GM21619 (cell line): ENCODE measurements at regions not wholly inside any gene's neighbourhood (a gene's known extent, or its start where the extent isn't known, plus 50 kb on each side); places are given as distances from the start of the nearest gene placed in this dataset.
"Not testable (repeated sequence)": the region's sequence is repeated elsewhere in the genome, so short reads cannot be mapped to it uniquely, and the experiment has no call there.

ENCODE experiments used
- ATAC-seq: cut with Tn5 transposase; IDR thresholded peaks from one replicate; pipeline ENCODE4 v1.9.1; 2021; ENCODE audit not compliant: unreplicated experiment

DNA sequence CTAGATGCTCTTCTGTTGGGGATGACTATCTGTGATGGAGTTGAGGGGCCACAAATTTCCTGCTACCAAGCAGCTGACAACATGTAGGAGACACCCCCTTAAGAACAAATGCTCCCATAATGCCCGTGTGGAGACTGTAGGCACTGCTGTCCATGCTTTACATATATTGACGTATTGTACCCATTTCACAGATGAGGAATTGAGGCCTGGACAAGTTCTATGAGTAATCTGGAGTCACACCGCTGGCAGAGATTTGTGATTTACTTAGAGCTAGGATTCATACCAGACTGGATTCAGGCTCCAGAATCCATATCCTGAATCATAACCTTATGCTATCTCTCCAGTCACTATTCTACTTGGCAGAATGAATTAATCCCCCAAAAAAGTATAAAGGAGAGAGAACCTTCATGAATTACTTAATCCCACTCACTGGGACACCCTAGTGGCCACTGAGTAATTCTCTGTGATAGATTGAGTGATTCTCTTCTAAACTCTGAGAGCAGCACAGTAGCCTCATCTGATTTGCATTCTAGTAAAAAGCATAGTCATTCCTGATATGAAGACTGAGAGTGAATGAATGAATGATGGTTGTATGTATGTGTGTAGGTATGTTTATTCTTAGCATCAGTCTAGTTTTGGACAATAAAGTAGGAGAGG, 460.7 kb upstream of the MEIS1 start:
- no peak for ATAC-seq

- ATAC-seq: no peak
These were observed 465.8 kb upstream of the MEIS1 start for GRCh38 chr2:65969161-65969560.

DNA sequence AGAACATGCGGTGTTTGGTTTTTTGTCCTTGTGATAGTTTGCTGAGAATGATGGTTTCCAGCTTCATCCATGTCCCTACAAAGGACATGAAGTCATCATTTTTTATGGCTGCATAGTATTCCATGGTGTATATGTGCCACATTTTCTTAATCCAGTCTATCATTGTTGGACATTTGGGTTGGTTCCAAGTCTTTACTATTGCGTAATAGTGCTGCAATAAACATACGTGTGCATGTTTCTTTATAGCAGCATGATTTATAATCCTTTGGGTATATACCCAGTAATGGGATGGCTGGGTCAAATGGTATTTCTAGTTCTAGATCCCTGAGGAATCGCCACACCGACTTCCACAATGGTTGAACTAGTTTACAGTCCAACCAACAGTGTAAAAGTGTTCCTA, 471.6 kb upstream of the MEIS1 start:
- ATAC-seq: not testable (repeated sequence)

- ATAC-seq: no peak
These were observed 474.0 kb upstream of the MEIS1 start for GRCh38 chr2:65960953-65961352.

DNA sequence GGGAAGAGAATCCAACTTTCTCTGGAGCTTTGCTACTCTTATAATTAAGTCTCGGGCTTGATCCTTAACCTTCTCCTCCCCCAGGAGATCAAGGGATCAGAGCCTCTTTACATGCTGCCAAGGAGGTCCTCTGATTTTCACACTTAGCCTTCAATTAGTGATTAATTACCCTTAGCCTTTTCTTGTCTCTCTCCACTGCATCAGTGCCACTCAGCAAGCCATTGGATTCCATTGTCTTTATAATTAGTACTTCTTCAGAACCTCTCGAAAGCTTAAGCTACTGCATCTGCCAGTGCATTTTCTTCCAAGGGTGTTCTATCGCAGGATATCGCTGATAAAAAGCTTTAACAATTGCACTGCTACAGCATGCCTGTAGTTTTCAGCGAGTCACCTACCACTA, 477.0 kb upstream of the MEIS1 start:
- no peak for ATAC-seq

- ATAC-seq: no peak
These were observed 477.5 kb upstream of the MEIS1 start for GRCh38 chr2:65957454-65957853.

GRCh38 chr2:65955259-65955658, 479.7 kb upstream of the MEIS1 start:
- ATAC-seq: no peak

DNA sequence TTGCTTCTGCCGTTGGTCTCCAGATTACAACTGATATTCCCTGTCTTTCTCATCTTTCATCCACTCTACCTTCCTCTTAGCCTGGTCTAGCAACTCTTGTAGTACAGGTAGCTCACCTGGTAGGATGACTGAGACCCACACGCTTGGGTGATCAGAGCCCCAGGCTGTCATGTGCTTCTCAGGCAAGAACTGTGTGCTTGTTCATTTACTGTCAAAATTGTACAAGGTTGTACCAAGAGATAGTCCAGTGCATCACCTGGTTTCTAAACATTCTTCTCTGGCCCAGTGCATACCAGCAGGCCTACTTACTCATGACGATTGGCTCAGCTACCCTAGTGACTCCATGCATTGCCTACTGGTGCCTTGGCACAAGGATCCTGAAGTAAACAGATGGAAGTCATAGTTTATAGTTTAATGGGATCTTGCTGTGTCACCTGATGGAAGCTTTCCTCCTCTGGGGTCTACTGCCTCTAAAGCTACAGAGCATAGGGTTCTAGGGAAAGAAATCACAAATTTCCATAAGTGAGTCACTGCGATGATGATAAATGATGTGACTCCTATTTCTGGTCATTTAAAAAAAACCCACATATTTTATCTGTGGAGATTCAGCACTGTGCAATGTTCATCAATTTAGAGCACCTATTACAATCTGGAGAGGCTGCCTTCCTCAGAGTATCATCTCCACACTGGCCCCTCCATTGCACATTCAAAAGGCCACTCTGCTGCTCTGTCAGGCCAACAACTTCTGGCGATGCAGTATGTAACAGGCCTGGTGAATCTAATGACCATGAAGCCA, 481.8 kb upstream of the MEIS1 start:
- ATAC-seq: no peak

DNA sequence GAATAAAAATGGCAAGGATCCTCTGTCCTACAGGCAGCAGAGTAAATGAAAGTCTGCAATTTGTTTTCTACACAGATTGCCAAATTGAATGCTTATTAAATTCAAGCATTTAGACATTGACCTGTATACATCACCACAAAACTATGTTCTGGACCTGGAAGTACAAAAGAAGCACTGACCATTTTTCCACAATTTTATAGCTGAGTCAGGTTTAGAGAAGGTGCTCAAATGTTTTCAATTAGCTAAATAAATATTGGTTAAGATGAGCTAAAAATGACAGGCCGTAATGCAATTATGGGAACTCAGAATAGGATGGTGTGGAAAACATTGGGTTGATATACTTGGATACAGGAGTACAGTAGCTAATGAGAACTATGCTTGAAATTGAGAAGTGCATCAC, 490.7 kb upstream of the MEIS1 start:
- ATAC-seq: no peak

DNA sequence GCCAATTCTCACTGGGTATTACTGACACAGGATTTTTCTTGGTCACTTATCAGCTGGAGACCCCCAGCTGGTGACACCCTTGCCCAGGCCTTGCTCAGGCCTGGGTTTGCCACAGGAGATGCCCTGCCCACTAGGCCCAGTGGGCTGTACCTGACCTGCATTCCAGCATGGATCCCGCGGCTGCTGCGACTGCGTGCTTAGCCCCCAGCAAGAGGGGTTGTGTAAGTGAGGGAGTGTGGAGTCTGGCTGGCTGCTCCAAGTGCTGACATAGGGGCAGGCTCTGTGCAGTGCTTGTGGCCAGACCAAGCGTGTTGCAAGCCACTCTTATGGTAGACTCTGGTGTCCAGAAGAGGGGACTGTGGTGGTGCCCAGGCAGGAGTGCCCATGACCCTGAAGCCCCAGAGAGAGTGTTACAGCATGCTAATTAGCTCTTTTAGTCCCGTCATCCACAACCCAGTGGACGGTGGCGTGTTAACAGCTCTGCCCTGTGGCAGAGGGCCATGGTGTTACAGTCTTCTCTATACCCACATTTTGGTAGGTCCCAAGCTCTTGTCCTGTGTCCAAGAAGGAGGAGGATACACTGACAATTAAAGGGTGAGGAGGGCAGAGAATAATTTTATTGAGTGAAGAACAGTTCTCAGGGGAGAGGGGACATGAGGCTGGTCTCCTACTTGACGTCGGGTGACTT, 491.7 kb upstream of the MEIS1 start:
- ATAC-seq: no peak

GRCh38 chr2:65940856-65941255, 494.1 kb upstream of the MEIS1 start:
- ATAC-seq: no peak

DNA sequence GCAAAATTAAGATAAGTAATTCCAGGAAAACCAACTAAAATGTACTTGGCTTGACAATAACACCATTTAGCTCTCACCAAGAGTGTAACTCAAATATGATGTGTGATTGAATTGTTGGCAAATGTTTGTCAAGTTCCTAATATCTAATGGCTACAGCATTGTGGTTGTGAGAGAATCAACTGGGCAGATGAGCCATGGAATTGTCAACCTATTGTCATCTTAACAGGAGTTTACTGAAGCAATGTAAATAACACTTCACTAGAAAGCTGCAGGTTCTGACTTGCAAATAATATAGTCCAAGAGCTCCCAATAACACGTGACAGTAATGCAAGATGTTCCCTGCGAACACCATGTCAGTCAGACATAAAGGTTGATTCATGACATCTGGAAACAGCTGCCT, 495.2 kb upstream of the MEIS1 start:
- no peak for ATAC-seq

DNA sequence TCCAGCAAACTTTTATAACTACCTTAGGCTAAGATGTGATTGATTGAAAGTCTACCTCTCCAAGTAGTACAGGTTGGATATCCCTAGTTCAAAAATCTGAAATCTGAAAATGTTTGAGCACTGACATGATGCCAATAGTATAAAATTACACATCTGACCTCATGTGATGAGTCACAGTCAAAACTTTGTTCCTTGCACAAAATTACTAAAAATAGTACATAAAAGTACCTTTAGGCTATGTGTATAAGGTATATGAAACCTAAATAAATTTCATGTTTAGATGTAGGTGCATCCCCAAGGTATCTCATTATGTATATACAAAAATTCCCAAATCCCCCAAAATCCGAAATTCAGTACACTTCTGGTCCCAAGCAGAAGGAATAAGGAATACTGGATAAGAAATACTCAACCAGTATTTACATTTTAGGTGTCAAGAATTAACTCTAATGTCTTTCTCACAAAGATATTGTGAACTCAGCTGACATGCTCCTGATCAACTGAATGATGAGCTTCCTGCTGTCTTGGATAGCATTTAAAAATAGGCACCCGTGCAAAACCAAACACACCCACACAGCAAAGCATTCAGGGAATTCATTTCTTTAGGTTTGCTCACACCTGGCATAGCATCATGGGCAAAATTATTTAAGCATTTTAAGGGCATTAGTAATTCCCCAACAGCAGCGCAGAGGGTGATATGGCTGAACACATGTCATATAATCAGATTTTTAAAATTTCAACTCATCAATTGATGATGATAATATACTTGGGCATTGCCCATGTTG, 497.4 kb upstream of the MEIS1 start:
- no peak for ATAC-seq

- no peak for ATAC-seq
These were observed 499.8 kb upstream of the MEIS1 start for GRCh38 chr2:65934992-65935629.

GRCh38 chr2:65932571-65932970, 500.2 kb upstream of the SPRED2 start:
- no peak for ATAC-seq

- no peak for ATAC-seq
These were observed 498.7 kb upstream of the SPRED2 start for GRCh38 chr2:65931056-65931455.

- no peak for ATAC-seq
These were observed 497.9 kb upstream of the SPRED2 start for GRCh38 chr2:65930259-65930658.

DNA sequence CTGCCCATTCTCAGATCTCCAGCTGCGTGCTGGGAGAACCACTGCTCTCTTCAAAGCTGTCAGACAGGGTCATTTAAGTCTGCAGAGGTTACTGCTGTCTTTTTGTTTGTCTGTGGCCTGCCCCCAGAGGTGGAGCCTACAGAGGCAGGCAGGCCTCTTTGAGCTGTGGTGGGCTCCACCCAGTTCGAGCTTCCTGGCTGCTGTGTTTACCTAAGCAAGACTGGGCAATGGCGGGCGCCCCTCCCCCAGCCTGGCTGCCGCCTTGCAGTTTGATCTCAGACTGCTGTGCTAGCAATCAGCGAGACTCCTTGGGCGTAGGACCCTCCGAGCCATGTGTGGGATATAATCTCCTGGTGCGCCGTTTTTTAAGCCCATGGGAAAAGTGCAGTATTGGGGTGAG, 497.3 kb upstream of the SPRED2 start:
- not testable (repeated sequence) for ATAC-seq

DNA sequence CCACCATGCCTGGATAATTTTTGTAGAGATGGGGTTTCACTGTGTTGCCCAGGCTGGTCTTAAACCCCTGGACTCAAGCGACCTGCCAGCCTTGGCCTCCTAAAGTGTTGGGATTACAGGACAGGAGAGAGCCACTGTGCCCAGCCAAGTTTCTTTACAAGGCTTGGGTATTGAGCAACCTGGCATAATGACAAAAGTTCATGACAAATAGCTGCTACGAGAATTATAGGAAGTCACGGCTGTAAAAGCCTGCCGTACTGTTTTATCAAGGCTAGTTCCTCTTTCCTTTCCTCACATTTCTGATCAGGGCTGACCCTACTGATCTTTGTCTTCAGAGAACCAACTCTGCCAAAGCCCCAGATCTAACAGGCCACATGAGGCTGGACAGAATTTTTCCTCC, 490.4 kb upstream of the SPRED2 start:
- no peak for ATAC-seq

- peak; percentile 82 for ATAC-seq
These were observed 489.6 kb upstream of the SPRED2 start for GRCh38 chr2:65922030-65922429.

GRCh38 chr2:65921116-65921515, 488.7 kb upstream of the SPRED2 start:
- ATAC-seq: no peak
